GM23248 (cell line): ENCODE measurements at regions not wholly inside any gene's neighbourhood (a gene's known extent, or its start where the extent isn't known, plus 50 kb on each side); places are given as distances from the start of the nearest gene placed in this dataset.
"Not testable (repeated sequence)": the region's sequence is repeated elsewhere in the genome, so short reads cannot be mapped to it uniquely, and the experiment has no call there.

Source experiments
- EZH2 ChIP-seq: fragments of 200-600 bp; sonication (generic); IDR thresholded peaks from 2 replicates; pipeline ENCODE4 v1.6.1; 2018; ENCODE audit warnings: antibody characterized with exemption, mild to moderate bottlenecking; ENCODE audit not compliant: insufficient read depth, poor library complexity, severe bottlenecking
- EZH2phosphoT487 ChIP-seq: fragments of 200-600 bp; sonication (generic); IDR thresholded peaks from 2 replicates; pipeline ENCODE4 v1.6.1; 2018; ENCODE audit warnings: antibody characterized with exemption, moderate library complexity, mild to moderate bottlenecking, low read depth; ENCODE audit not compliant: insufficient read depth

DNA sequence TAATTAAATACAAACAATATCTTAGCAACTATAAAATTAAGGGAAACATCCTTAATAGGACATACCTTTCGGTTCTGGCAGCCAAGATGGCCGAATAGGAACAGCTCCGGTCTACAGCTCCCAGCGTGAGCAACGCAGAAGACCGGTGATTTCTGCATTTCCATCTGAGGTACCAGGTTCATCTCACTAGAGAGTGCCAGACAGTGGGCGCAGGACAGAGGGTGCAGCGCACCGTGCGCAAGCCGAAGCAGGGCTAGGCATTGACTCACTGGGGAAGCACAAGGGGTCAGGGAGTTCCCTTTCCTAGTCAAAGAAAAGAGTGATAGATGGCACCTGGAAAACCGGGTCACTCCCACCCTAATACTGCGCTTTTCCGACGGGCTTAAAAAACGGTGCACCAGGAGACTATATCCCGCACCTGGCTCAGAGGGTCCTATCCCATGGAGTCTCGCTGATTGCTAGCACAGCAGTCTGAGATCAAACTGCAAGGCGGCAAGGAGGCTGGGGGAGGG, 782.3 kb downstream of the FLRT2 start:
- not testable (repeated sequence) for TF ChIP-seq EZH2phosphoT487, EZH2
